NCI-H1105 (cell line): ENCODE measurements at regions not wholly inside any gene's neighbourhood (a gene's known extent, or its start where the extent isn't known, plus 50 kb on each side); places are given as distances from the start of the nearest gene placed in this dataset.

ENCODE experiments used
- DNase-seq: peaks from one replicate; lab custom pipeline; 2025; lab: John Stamatoyannopoulos, UW

GRCh38 chr11:134556186-134556585 lies 144.1 kb upstream of the B3GAT1 start:
- DNase-seq: no peak

- DNase-seq: no peak
Measured at GRCh38 chr11:134555510-134555909, 143.5 kb upstream of the B3GAT1 start.

GRCh38 chr11:134554861-134555260 lies 142.8 kb upstream of the B3GAT1 start:
- no peak for DNase-seq

- no peak for DNase-seq
Measured at GRCh38 chr11:134554106-134554505, 142.1 kb upstream of the B3GAT1 start.

GRCh38 chr11:134552749-134553148 lies 140.7 kb upstream of the B3GAT1 start:
- DNase-seq: no peak

GRCh38 chr11:134545521-134545920 lies 133.5 kb upstream of the B3GAT1 start:
- DNase-seq: no peak

- no peak for DNase-seq
Measured at GRCh38 chr11:134544095-134544815, 132.2 kb upstream of the B3GAT1 start.

GRCh38 chr11:134543645-134544044 lies 131.6 kb upstream of the B3GAT1 start:
- DNase-seq: no peak

GRCh38 chr11:134543241-134543640 lies 131.2 kb upstream of the B3GAT1 start:
- DNase-seq: no peak

- DNase-seq: no peak
Measured at GRCh38 chr11:134542401-134543165, 130.5 kb upstream of the B3GAT1 start.

GRCh38 chr11:134541951-134542350 lies 129.9 kb upstream of the B3GAT1 start:
- no peak for DNase-seq

- DNase-seq: no peak
Measured at GRCh38 chr11:134541355-134541754, 129.3 kb upstream of the B3GAT1 start.

GRCh38 chr11:134539285-134539684 lies 127.2 kb upstream of the B3GAT1 start:
- DNase-seq: no peak

GRCh38 chr11:134538742-134539141 lies 126.7 kb upstream of the B3GAT1 start:
- no peak for DNase-seq

GRCh38 chr11:134537941-134538340 lies 125.9 kb upstream of the B3GAT1 start:
- no peak for DNase-seq

- DNase-seq: no peak
Measured at GRCh38 chr11:134537296-134537695, 125.3 kb upstream of the B3GAT1 start.

GRCh38 chr11:134536677-134537076 lies 124.6 kb upstream of the B3GAT1 start:
- DNase-seq: no peak

GRCh38 chr11:134536219-134536618 lies 124.2 kb upstream of the B3GAT1 start:
- no peak for DNase-seq

GRCh38 chr11:134535029-134536025 lies 123.3 kb upstream of the B3GAT1 start:
- no peak for DNase-seq

- no peak for DNase-seq
Measured at GRCh38 chr11:134533511-134533910, 121.5 kb upstream of the B3GAT1 start.

GRCh38 chr11:134532921-134533421 lies 120.9 kb upstream of the B3GAT1 start:
- no peak for DNase-seq
